ENCODE measurements at regions not wholly inside any gene's neighbourhood (a gene's known extent, or its start where the extent isn't known, plus 50 kb on each side); places are given as distances from the start of the nearest gene placed in this dataset.

DNA sequence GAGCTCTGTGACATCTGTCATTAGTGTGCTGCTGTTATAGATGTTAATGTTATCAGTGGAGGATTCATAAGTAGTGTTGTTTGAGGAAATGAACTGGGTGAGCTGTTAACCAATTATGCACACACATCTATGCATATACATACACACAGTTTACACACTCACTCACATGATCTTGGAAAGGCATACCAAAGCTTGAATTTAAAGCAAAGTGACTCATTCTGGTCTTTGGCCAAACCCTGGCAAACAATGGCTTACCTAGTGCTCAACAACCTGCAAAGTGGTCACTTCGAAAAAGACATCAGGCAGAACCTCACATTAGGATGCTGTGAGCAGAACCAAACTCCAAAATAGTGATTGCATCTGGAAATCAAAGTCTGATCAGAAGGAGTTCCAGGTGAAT lies 1037.3 kb upstream of the CDH6 start:
- Histone ChIP-seq H3K27ac (ENCODE audit: low read depth in 1 of 2, low read length in 2 of 2) (no peak overlapping the region), H3K36me3 (ENCODE audit: insufficient read depth, low read length) (no peaks in the 10 kb centered on the region), H3K4me1 (ENCODE audit: insufficient read depth, low read length) (no peaks in the 10 kb centered on the region), H3K27me3 (ENCODE audit: control insufficient read depth in 1 of 2, insufficient read depth in 2 of 2, low read length in 2 of 2) (no peaks in the 10 kb centered on the region), H3K4me3 (ENCODE audit: low read length) (no peak overlapping the region), H3K9me3 (ENCODE audit: control insufficient read depth in 1 of 2, insufficient read depth in 1 of 2, low read length in 2 of 2) (peaks cover 0 to 5% of the 10 kb centered on the region in 2 experiments)
- intact Hi-C loops (cut with DNase I, micrococcal nuclease), result no loop called here
- DNase-seq (no peak), ATAC-seq (ENCODE audit: poor library complexity) (no peak)
- H3K9me3 Mint-ChIP-seq, result peaks cover 15% of the 10 kb centered on the region
- no peaks in the 10 kb centered on the region for H3K36me3 Mint-ChIP-seq (ENCODE audit: low read depth)
- ChIA-PET CTCF (no interaction called here), POLR2A (no interaction called here)
- H3K4me1 Mint-ChIP-seq (ENCODE audit: low read depth), result no peaks in the 10 kb centered on the region
- no peaks in the 10 kb centered on the region for H3K27me3 Mint-ChIP-seq
- TF ChIP-seq, protein P1, sequence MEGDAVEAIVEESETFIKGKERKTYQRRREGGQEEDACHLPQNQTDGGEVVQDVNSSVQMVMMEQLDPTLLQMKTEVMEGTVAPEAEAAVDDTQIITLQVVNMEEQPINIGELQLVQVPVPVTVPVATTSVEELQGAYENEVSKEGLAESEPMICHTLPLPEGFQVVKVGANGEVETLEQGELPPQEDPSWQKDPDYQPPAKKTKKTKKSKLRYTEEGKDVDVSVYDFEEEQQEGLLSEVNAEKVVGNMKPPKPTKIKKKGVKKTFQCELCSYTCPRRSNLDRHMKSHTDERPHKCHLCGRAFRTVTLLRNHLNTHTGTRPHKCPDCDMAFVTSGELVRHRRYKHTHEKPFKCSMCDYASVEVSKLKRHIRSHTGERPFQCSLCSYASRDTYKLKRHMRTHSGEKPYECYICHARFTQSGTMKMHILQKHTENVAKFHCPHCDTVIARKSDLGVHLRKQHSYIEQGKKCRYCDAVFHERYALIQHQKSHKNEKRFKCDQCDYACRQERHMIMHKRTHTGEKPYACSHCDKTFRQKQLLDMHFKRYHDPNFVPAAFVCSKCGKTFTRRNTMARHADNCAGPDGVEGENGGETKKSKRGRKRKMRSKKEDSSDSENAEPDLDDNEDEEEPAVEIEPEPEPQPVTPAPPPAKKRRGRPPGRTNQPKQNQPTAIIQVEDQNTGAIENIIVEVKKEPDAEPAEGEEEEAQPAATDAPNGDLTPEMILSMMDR (IDR thresholded peaks at IDR 0.05), result no peak
- H3K27ac Mint-ChIP-seq, result no peak overlapping the region
- no peak overlapping the region for H3K4me3 Mint-ChIP-seq

DNA sequence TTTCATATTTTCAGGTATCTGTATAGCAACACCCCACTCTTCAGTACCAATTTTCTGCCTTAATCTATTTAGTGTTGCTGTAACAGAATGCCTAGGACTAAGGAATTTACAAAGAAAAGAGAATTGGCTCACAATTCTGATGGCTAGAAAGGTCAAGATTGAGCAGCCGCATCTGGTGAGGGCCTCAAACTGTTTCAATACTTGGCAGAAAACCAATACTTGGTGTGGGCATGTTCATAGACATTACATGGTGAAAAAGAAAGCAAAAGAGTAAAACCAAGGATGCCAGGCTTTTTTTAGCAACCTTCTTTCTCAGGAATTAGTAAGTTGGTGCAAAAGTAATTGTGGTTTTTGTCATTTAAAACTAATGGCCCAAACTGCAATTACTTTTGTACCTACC lies 1041.1 kb upstream of the CDH6 start:
- POLR2A ChIA-PET, result interaction anchor here (0.6 kb wide), 1 partner anchor 12 kb away, joined by 4 read pairs; no protein-coding TSS in a partner anchor
- no peaks in the 10 kb centered on the region for H3K4me1 ChIP-seq (ENCODE audit: insufficient read depth, low read length)
- no peak overlapping the region for H3K4me3 Mint-ChIP-seq

DNA sequence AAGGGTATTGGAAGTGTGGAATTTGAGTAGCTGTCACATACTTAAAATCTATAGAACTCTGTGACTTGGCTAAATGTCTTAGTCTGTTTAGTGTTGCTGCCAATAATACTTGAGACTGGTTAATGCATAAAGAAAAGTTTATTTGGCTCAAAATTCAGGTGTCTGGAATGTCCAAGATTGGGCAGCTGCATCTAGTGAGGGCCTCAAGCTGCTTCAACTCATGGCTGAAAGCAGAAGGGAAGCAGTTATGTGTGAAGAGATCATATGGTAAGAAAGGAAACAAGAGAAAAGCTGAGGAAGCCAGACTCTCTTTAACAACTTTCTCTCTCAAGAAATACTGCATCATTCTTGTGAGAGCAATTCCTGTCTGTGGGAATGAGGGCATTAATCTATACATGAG lies 1043.3 kb upstream of the CDH6 start:
- peaks cover 18% of the 10 kb centered on the region for H3K9me3 Mint-ChIP-seq
- CTCF ChIA-PET, result interaction anchor here (0.5 kb wide), 1 partner anchor 25 kb away, joined by 3 read pairs; no protein-coding TSS in a partner anchor

More for the DNA sequence above, 1041.1 kb upstream of the CDH6 start:
- Mint-ChIP-seq H3K9me3 (peaks cover 17% of the 10 kb centered on the region), H3K4me1 (ENCODE audit: low read depth) (no peaks in the 10 kb centered on the region), H3K27me3 (no peaks in the 10 kb centered on the region), H3K36me3 (ENCODE audit: low read depth) (no peaks in the 10 kb centered on the region), H3K27ac (no peak overlapping the region)
- H3K36me3 ChIP-seq (ENCODE audit: insufficient read depth, low read length), result no peaks in the 10 kb centered on the region
- intact Hi-C loops (cut with DNase I, micrococcal nuclease), result no loop called here
- DNase-seq, result no peak
- H3K27me3 ChIP-seq (ENCODE audit: control insufficient read depth in 1 of 2, insufficient read depth in 2 of 2, low read length in 2 of 2), result no peaks in the 10 kb centered on the region
- peaks cover 0 to 5% of the 10 kb centered on the region in 2 experiments for H3K9me3 ChIP-seq (ENCODE audit: control insufficient read depth in 1 of 2, insufficient read depth in 1 of 2, low read length in 2 of 2)
- TF ChIP-seq, protein P1 (IDR thresholded peaks at IDR 0.05), result no peak
- H3K4me3 ChIP-seq (ENCODE audit: low read length), result no peak overlapping the region
- ATAC-seq (ENCODE audit: poor library complexity), result no peak
- CTCF ChIA-PET, result no interaction called here
- H3K27ac ChIP-seq (ENCODE audit: low read depth in 1 of 2, low read length in 2 of 2), result no peak overlapping the region

More for the DNA sequence above, 1043.3 kb upstream of the CDH6 start:
- POLR2A ChIA-PET, result no interaction called here
- Mint-ChIP-seq H3K4me3 (no peak overlapping the region), H3K27ac (no peak overlapping the region), H3K4me1 (ENCODE audit: low read depth) (no peaks in the 10 kb centered on the region), H3K27me3 (no peaks in the 10 kb centered on the region), H3K36me3 (ENCODE audit: low read depth) (no peaks in the 10 kb centered on the region)
- intact Hi-C loops (cut with DNase I, micrococcal nuclease), result no loop called here
- Histone ChIP-seq H3K9me3 (ENCODE audit: control insufficient read depth in 1 of 2, insufficient read depth in 1 of 2, low read length in 2 of 2) (peaks cover 0 to 5% of the 10 kb centered on the region in 2 experiments), H3K4me1 (ENCODE audit: insufficient read depth, low read length) (no peaks in the 10 kb centered on the region), H3K27me3 (ENCODE audit: control insufficient read depth in 1 of 2, insufficient read depth in 2 of 2, low read length in 2 of 2) (no peaks in the 10 kb centered on the region), H3K4me3 (ENCODE audit: low read length) (no peak overlapping the region), H3K27ac (ENCODE audit: low read depth in 1 of 2, low read length in 2 of 2) (no peak overlapping the region), H3K36me3 (ENCODE audit: insufficient read depth, low read length) (no peaks in the 10 kb centered on the region)
- TF ChIP-seq, protein P1 (IDR thresholded peaks at IDR 0.05), result no peak
- no peak for ATAC-seq (ENCODE audit: poor library complexity)
- DNase-seq, result no peak

All from CD4-positive, alpha-beta T cell (primary cell).